Left lobe of liver (tissue), 2 donors: ENCODE measurements at regions not wholly inside any gene's neighbourhood (a gene's known extent, or its start where the extent isn't known, plus 50 kb on each side); places are given as distances from the start of the nearest gene placed in this dataset.

Experiments
- ATAC-seq: fragments of 200-7000 bp; cut with Tn5 transposase; one replicate; pipeline ENCODE4 v1.9.1; 2020; ENCODE audit warnings: mild to moderate bottlenecking, moderate library complexity
- DNase-seq: peaks from one replicate; pipeline ENCODE4 v3.0.0-alpha.2; 2020; ENCODE audit warnings: low spot score
- donor health status: DM: no; HTN: no; CAD: no; lungs with moderate emphysema.
- donor health status: DM: no; HTN: yes; CAD: no.

DNA sequence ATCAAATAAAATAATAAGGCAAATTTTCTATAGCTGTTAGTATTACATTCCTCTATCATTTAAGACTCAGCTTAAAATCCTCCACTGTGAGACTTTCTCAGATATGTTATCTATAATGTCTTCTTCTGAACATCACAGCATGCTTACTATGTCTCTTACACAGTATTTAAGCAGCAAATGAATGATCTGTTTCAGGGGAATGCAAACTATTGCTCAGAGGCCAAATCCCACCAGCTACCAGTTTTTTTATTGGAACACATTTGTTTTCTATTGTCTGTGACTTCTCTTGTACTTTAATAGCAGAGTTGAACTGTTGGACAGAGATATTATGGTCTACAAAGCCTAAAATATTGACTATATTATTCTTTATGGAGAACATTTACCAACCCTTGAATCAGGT, 59.6 kb downstream of the C3orf38 start:
- DNase-seq: no peak
- ATAC-seq: no peak

DNA sequence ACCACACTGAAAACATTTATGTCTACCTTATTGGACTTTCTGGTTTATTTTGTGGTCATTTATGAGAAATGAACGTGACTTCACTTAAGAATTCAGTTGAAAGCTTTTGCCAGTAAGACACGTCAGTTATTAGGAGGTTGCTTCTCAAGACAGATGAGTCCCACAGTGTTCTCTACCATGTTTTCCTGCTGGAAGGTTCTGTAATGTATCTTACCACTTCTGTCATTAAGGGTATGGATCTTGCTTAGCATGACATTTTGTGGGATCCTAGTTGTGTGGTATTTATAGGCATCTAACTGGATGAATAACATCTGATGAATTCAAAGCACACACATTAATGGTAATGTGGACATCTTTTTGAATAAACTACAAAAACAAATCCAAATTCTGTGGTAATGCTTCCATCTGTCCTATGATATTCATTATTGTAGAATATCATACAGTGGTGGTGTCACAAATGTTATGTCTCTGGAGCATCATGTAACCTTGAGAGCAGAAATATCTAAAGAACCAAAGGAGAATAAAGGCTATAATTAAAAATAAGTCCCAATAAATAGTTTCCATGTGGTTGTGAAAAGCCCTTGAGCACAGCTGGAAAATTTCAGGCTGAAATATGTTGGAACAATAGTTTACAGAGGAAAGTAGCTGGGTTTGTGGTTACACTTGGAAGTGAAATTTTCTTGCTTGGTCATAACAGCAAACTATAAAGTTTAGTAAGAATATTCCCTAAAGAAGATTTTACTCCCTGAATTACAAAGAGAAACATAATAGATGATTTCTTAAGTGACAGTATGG, 61.5 kb downstream of the C3orf38 start:
- DNase-seq (no peak), ATAC-seq (no peak)

DNA sequence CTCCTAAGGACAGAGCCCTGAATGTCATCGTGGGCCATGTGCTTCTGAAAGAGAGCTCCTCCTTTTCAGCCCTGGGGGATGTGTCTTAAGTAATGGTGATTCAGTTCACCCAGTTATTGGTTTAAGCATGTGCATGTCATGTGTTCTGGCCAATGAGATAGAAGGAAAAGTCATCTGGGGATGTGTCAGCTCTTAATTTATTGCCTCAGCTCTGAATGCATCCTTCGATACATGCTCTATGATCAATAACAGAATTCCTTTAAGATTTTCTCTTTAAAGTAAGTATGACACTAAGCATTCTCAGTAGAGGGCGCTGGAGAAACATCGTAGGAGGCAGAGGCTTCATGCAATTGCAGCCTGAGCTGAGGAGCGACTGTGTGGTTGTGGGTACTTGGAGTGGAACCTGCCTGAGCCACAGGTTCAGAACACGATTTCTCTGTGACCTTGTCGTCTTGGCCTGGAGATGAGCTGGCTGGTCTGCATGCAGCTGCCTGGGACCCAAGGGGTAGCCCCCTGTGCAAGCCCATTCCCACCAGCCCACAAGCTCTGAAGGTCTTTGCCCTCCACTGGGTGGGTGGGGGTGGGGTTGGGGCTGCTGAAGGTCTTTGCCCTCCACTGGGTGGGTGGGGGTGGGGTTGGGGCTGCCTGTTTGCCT, 69.5 kb downstream of the C3orf38 start:
- DNase-seq: no peak
- peak; percentile 51 for ATAC-seq

DNA sequence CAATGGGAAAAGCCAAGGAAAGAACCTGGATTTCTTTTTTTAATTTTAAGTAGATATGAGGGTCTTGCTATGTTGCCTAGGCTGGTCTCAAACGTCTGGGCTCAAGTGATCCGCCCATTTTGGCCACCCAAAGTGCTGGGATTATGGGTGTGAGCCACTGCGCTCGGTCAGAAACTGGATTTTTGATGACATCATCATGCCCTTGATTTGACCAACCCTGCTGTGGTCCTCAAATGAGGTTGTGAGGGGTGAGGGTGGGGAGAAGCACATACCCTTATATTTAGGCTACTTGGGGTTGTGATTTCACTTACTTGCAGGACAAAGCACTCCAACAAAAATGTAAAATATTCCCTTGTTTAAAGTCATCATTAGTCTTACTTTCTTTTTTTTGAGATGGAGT, 70.4 kb downstream of the C3orf38 start:
- no peak for DNase-seq
- ATAC-seq: no peak

DNA sequence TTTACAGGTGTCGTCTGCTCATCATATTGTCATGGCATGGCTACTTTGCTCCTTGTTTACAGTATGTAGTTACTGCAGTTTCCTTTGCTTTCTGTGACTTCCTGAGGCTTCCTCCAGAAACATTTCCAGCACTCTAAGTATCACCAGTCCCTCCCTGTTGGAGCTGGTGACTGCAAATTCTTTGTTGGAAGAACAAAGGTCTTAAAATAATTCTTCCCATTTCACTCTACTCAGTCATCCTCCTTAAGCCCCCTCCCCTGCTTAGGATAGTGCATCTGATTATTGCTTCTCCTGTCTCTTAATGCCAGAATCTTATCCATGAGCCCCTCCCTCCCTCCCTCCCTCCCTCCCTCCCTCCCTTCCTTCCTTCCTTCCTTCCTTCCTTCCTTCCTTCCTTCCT, 72.0 kb downstream of the C3orf38 start:
- DNase-seq: no peak
- no peak for ATAC-seq

DNA sequence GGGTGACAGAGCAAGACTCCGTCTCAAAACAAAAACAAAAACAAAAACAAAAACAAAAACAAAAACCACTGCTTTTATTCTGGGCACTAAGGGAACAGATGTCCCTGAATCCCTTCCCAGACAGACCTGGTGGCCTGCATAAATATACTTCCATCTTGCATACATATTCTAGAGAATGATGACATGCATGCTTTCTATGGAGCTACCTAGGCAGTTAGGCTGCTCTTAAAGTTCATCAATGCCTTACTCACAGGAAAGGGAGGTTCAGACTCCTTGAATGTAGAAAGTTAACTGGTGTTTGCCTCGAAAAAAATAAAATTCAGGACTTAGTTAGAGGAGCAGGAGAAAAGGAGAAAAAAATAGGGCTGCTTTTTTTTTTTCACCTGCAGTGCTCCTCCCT, 72.6 kb downstream of the C3orf38 start:
- no peak for ATAC-seq
- DNase-seq: no peak

DNA sequence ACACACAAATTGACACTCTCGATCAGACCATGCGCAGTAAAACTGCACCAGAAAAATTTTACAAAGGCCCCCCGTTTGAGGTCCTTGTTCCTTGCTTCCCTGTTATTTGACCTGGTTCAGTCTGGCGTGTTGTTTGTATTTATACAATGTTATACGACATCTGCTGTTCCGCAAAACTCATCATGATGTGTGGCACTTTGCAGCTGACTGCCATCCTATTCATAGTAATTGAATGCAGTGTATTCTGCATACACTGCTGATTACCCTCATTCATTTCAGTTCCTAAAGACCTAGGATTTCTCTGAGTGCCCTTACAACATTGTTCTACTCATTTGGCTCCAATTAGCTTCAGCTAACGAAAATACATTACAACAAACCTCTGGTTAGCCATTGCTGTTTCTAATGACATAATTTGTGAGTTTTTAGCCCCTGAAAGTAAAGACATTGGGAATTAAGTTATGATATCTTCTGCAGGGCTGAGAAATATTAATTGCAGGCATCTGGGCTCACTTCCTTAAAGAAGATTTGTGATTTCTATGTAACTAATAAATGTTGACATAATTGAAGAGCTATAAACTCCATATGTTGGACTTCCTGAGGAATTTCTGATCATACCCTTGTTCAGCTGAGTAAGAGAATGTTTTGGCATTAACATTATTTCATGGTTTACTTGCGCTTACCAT, 75.7 kb downstream of the C3orf38 start:
- DNase-seq (no peak), ATAC-seq (no peak)

DNA sequence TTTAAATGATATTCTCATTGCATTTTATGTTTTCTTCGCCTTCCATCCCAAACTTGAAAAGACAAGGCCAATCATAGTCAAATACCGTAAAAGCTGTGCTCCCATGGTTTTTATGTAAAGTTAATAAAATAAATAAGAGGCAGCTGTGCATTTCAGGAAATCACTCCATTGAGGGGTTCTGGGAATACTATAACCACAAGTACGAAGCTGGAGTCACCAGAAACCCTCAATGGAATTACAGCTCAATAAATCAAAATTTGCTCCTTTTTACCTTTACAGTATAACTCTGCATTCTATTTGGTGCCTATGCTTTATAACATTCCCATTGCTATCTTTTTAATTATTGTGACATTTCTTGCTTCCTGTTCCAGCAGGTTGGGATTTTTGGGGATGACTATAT, 77.2 kb downstream of the C3orf38 start:
- DNase-seq (no peak), ATAC-seq (no peak)

DNA sequence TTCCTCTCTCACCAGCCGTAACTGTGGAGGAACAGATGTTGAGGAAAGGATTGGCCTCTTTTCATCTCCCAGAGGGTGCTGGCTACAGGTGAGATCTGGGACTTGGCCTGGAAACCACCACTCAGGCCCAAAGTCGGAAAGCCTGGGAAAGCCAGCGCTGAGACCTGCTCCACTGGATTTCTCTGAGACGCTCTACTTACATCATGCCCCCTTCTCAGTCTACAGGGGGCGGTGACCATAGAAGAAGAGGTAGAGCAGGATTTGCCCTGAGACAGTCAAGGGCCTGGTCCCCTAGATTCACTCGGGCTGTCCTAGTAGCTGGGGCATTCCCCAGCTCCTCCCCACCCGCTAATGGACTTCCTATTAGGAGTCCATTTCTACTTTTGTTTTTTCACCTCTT, 80.9 kb downstream of the C3orf38 start:
- no peak for DNase-seq
- ATAC-seq: no peak

DNA sequence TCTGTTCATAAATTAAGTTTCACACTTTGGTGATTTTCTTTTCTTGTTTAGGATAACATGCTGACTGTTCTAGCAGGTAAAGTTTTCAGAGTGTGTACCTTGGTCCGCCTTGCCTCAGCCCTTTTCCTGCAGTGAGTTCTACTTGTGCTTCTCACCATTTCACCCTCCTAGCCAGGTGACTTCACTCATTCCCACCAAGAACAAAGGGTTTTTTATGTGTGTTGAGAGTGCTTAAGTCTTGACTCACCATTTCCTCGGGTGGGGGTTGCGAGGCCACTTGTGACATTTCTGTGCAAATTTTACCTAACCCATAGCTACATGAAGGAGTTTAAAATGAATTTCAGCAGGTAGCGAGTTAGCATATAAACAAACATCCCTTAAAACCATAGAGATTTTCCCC, 81.4 kb downstream of the C3orf38 start:
- ATAC-seq (no peak), DNase-seq (no peak)

DNA sequence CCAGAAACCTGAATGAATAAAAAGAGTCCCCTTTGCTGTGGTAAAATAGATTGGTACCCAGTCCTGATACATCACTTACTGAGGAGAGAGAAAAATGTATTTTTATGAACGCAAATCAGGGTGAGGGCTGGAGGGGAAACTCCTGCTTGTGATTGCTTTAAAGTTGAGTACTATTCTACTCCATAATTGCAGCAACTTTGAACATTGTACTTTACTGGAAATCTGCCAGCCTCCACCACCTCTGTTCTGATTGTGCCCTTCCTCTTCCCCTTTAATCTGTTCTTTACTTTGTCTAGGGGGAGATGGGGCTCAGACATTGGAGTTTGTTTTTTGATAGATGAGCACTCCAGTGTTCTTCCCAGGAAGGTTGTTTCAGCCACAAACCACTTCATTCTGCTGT, 81.9 kb downstream of the C3orf38 start:
- DNase-seq (no peak), ATAC-seq (no peak)

DNA sequence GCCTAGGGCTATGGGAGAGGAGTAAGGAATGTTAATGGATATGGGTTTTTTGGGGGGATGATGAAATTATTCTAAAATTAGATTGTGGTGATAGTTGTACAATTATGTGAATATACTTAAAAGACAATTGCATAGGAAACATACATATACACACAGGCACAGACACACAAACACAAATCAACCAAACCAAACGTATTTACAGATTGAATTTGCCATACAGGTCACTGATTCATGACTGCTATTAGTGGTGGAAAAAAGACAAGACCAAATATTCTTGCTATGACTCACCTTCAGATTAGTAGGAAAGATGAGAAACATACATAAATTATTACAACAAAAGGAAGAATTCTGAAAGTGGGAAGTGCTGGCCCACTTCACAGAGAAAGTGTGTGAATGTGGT, 85.3 kb downstream of the C3orf38 start:
- DNase-seq: no peak
- ATAC-seq: no peak

DNA sequence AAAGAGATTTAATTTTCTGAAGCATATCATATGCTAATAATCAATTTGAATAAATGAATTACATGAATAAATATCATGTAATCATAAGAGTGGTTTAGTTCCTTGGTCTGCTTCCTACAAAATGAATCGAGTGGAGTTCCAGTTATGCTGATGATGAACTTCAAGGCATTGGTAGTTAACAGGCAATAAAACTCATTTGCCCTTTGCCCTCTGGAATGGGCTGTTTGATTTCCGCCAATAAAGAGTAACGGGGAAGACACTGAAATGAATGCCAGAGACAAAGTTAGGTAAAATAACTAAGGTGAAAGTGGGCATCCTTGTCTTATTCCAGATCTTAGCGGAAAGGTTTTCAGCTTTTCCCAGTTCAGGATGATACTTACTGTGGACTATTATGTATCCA, 90.1 kb downstream of the C3orf38 start:
- no peak for DNase-seq
- no peak for ATAC-seq

DNA sequence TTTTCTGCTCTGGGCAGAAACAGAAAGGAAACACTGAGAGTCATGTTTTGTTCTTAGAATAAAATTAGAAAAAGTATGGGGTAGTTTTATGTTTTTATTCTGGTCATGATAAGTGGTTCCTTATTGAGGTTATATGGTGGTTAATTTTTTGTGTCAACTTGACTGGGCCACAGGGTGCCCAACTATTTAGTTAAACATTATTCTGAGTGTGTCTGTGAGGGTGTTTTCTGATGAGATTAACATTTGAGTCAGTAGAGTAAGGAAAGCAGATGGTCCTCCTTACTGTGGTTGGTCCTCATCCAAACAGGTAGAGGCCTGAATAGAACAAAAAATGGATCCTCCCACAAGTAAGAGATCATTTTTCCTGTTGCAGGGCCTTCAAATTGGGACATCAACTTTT, 98.9 kb downstream of the C3orf38 start:
- ATAC-seq (no peak), DNase-seq (no peak)

DNA sequence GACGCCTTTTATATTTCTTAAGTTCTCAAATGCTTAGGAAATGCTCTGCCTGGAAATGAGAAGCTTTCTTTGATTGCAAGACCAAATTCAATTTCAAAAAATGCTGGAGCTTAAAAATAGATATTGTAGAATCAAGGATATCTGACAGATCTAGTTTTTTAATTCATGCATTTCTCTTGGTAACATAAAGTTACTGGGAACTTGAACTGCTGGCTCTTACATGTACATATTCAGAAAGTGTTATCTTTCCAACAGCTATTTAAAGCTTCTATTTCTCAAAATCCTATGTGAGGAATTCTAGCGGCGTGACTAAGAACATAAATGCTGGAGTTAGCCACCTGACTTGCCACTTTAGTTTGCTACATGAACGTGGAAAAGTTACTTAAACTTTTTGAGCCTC, 109.3 kb downstream of the C3orf38 start:
- no peak for ATAC-seq
- no peak for DNase-seq

DNA sequence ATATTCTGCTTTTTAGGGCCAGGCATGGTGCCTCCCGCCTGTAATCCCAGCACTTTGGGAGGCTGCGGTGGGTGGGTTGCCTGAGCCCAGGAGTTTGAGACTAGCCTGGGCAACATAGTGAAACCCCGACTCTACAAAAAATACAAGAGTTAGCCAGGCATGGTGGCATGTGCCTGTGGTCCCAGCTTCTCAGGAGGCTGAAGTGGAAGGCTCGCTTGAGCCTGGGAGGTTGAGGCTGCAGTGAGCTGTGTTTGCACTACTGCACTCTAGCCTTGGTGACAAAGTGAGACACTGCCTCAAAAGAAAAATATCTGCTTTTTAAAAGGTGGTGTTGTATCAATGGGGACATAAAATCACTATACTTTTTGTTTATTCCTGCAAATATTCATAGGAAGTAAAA, 112.8 kb downstream of the C3orf38 start:
- DNase-seq: no peak
- no peak for ATAC-seq

DNA sequence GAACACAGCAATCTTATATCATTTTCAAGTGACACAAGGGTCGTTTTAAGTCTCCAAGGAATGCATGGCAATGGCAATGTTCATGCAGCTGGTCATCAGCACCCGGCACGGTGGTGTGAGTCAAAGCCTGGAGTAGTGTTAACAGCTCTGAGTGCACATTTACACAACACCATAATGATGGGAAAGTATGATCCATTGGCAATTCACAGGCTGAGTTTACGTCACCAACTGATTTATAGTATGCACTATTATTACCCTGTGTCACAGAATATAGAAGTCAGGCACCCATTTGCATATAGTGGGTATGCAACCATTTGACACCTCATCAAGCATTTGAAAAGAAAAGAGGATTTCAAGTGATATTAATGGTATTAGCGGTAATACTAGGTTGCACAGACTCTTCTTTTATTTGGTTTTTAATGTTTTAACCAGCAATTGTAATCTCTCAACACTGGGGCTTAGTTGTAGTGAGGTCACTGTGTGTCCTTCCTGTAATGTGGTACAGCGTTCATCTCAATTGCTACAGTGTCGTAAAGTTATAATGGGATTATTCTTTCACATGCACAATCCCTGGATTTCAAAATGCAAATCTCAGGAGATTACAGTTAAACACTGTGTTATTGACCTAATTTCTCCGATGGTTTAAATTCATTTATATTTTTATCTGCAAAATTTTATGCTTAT, 113.8 kb downstream of the C3orf38 start:
- ATAC-seq (no peak), DNase-seq (no peak)

DNA sequence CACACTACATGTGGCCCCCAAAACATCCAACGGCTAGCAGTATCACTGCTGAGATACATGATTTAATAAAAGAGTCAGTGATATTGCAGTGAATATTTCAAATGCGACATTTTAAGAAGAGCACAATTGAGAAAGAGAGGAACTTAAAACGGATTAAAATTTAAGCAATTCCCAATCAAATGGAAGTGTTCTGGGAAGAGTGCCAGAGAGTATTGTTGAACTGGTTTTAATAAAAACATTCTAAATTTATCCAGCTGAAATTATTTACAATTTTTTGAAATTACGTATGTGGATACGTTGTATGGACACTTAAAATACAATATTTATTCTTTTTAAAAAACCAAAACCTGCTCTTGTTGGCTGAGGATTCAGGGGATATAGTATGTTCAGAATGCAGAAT, 117.7 kb downstream of the C3orf38 start:
- ATAC-seq: no peak
- no peak for DNase-seq

DNA sequence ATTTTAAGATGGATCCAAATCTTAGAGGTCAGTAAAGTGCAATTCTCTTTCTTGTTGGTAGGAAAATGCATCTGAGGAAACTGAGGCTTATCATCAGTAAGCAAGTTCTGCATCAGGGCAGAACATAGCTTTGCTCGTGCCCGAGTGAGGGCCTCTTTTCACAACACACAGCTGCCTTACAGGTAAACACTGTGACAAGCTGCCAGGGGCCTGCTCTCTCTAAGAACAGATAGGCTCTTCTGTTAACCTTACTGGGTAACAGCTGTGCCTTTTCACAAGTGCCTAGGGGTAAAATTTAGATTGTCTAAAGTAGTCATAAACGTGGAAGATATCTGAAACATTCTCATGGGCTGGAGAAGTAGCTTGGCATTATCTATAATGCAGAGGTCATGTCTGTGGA, 118.1 kb downstream of the C3orf38 start:
- ATAC-seq (no peak), DNase-seq (no peak)

DNA sequence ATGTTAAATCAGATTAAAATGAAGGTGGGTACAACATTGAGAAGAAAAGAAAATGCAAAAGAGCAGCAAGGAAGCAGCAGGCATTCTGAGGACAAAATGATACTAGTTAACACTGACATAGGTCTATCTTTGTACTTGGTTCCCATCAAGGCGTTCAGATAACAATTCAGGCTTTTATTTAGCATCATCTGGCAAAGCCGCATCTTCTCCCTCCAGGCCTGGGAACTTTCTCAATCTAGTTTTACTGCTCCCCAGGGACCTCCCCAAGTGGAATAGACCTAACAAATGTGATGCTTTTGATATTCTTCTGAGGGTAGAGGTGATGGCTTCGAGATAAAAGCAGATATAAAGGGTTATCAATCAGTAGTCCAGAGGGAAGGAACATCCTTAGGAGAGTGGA, 130.6 kb downstream of the C3orf38 start:
- no peak for DNase-seq
- no peak for ATAC-seq

DNA sequence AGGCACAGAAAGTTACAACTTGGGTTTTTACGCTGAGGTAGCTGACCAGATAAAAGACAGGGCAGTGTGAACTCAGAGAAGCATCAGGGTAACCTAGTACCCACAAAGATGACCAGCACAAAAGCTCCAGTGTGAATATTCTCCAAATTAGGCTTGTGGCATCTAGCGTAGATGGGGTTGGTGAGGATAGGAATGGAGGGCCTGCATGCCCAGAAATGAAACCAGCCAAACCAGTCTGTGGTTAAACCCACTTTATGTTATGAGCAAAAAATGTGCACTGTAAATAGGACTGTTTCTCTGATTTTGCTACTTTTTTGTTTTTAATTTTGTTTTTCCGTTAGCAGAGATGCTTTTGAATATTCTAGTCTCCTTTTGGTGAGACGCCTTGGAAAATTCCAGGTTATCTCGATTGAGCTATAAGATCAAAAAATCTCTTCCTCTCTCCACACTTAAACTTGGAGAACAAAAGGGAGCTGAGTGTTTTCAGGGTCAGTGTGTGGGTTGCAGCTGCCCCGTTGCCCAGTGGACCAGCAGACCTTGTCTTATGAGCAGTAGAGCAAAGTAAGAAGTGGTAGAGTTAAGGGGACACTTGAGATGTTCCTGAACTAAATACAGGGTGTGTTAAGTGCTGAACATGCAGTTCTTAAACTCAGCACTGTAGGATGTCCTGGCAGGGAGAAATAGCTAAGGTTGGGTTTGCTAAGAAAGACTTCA, 132.9 kb downstream of the C3orf38 start:
- ATAC-seq (no peak), DNase-seq (no peak)
